ENCODE measurements at regions not wholly inside any gene's neighbourhood (a gene's known extent, or its start where the extent isn't known, plus 50 kb on each side); places are given as distances from the start of the nearest gene placed in this dataset.

- TF ChIP-seq EZH2phosphoT487 (IDR thresholded peaks at IDR 0.05; ENCODE audit: borderline replicate concordance) (no peak), CTCF (conservative IDR thresholded peaks at IDR 0.05; ENCODE audit: low read length) (no peak)
- Histone ChIP-seq H3K9ac (ENCODE audit: low read depth, low read length, poor library complexity, severe bottlenecking) (no peak overlapping the region), H3K36me3 (ENCODE audit: insufficient read depth, low read length) (no peaks in the 10 kb centered on the region), H3F3A (ENCODE audit: low read depth) (no peaks in the 10 kb centered on the region), H3K4me2 (ENCODE audit: low read depth, low read length, poor library complexity, severe bottlenecking) (no peak overlapping the region), H3K9me2 (replicated peaks; ENCODE audit: low read depth, low read length) (no peaks in the 10 kb centered on the region), H3K79me2 (ENCODE audit: insufficient read depth, low read length) (no peaks in the 10 kb centered on the region), H3K27me3 (ENCODE audit: insufficient read depth, low read length, poor library complexity, severe bottlenecking) (no peaks in the 10 kb centered on the region), H4K20me1 (ENCODE audit: insufficient read depth, low read length, poor library complexity, severe bottlenecking) (no peaks in the 10 kb centered on the region), H3K9me3 (ENCODE audit: insufficient read depth, low read depth, low read length) (no peaks in the 10 kb centered on the region), H2AFZ (ENCODE audit: low read length) (no peak overlapping the region), H3K4me3 (ENCODE audit: low read length, poor library complexity, severe bottlenecking) (no peak overlapping the region), H3K4me1 (ENCODE audit: insufficient read depth, low read length, poor library complexity, severe bottlenecking) (no peaks in the 10 kb centered on the region)
These were observed 191.7 kb downstream of the DHX15 start for GRCh38 chr4:24392613-24393012.

- Histone ChIP-seq H3K9me3 (ENCODE audit: insufficient read depth, low read depth, low read length) (no peaks in the 10 kb centered on the region), H3K36me3 (ENCODE audit: insufficient read depth, low read length) (no peaks in the 10 kb centered on the region), H3K79me2 (ENCODE audit: insufficient read depth, low read length) (no peaks in the 10 kb centered on the region), H3K9ac (ENCODE audit: low read depth, low read length, poor library complexity, severe bottlenecking) (no peak overlapping the region), H2AFZ (ENCODE audit: low read length) (no peak overlapping the region), H3K4me2 (ENCODE audit: low read depth, low read length, poor library complexity, severe bottlenecking) (no peak overlapping the region), H3K4me3 (ENCODE audit: low read length, poor library complexity, severe bottlenecking) (no peak overlapping the region), H3K27me3 (ENCODE audit: insufficient read depth, low read length, poor library complexity, severe bottlenecking) (no peaks in the 10 kb centered on the region), H3K9me2 (replicated peaks; ENCODE audit: low read depth, low read length) (no peaks in the 10 kb centered on the region), H3F3A (ENCODE audit: low read depth) (no peaks in the 10 kb centered on the region), H4K20me1 (ENCODE audit: insufficient read depth, low read length, poor library complexity, severe bottlenecking) (no peaks in the 10 kb centered on the region), H3K4me1 (ENCODE audit: insufficient read depth, low read length, poor library complexity, severe bottlenecking) (no peaks in the 10 kb centered on the region)
- TF ChIP-seq CTCF (conservative IDR thresholded peaks at IDR 0.05; ENCODE audit: low read length) (no peak), EZH2phosphoT487 (IDR thresholded peaks at IDR 0.05; ENCODE audit: borderline replicate concordance) (no peak)
These were observed 202.0 kb downstream of the DHX15 start for GRCh38 chr4:24382381-24382780.

- Histone ChIP-seq H3K9ac (ENCODE audit: low read depth, low read length, poor library complexity, severe bottlenecking) (no peak overlapping the region), H3K4me2 (ENCODE audit: low read depth, low read length, poor library complexity, severe bottlenecking) (no peak overlapping the region), H2AFZ (ENCODE audit: low read length) (no peak overlapping the region), H3K36me3 (ENCODE audit: insufficient read depth, low read length) (no peaks in the 10 kb centered on the region), H3K4me3 (ENCODE audit: low read length, poor library complexity, severe bottlenecking) (no peak overlapping the region), H3K79me2 (ENCODE audit: insufficient read depth, low read length) (no peaks in the 10 kb centered on the region), H3F3A (ENCODE audit: low read depth) (no peaks in the 10 kb centered on the region), H3K27me3 (ENCODE audit: insufficient read depth, low read length, poor library complexity, severe bottlenecking) (no peaks in the 10 kb centered on the region), H3K9me2 (replicated peaks; ENCODE audit: low read depth, low read length) (no peaks in the 10 kb centered on the region), H3K9me3 (ENCODE audit: insufficient read depth, low read depth, low read length) (no peaks in the 10 kb centered on the region), H3K4me1 (ENCODE audit: insufficient read depth, low read length, poor library complexity, severe bottlenecking) (no peaks in the 10 kb centered on the region), H4K20me1 (ENCODE audit: insufficient read depth, low read length, poor library complexity, severe bottlenecking) (no peaks in the 10 kb centered on the region)
- TF ChIP-seq CTCF (conservative IDR thresholded peaks at IDR 0.05; ENCODE audit: low read length) (no peak), EZH2phosphoT487 (IDR thresholded peaks at IDR 0.05; ENCODE audit: borderline replicate concordance) (no peak)
These were observed 203.2 kb downstream of the DHX15 start for GRCh38 chr4:24380957-24381665.
